Left renal pelvis (tissue), 4 donors: ENCODE measurements at regions not wholly inside any gene's neighbourhood (a gene's known extent, or its start where the extent isn't known, plus 50 kb on each side); places are given as distances from the start of the nearest gene placed in this dataset.
"Not testable (repeated sequence)": the region's sequence is repeated elsewhere in the genome, so short reads cannot be mapped to it uniquely, and the experiment has no call there.

Experiments
- DNase-seq, 4 donors: peaks; one replicate each; pipeline ENCODE4 v3.0.0-alpha.2; 2013; ENCODE audit warnings: low read depth in 4 of 4, low spot score in 3 of 4

- not testable (repeated sequence) for DNase-seq
Measured at GRCh38 chr6:158886346-158886977, 67.3 kb upstream of the EZR start.

- not testable (repeated sequence) for DNase-seq
Measured at GRCh38 chr6:158881884-158882283, 62.7 kb upstream of the EZR start.

- not testable (repeated sequence) for DNase-seq
Measured at GRCh38 chr6:158881276-158881675, 62.1 kb upstream of the EZR start.

- no peak for DNase-seq
Measured at GRCh38 chr6:158879180-158879579, 60.0 kb upstream of the EZR start.

GRCh38 chr6:158877716-158878115 lies 58.5 kb upstream of the EZR start:
- DNase-seq = no peak

- DNase-seq = no peak
Measured at GRCh38 chr6:158876886-158877285, 57.7 kb upstream of the EZR start.

- no peak for DNase-seq
Measured at GRCh38 chr6:158870649-158870957, 51.4 kb upstream of the EZR start.

- DNase-seq = peak in 2 of 4 donors; percentile 72 to 78
Measured at GRCh38 chr6:158869826-158870648, 50.9 kb upstream of the EZR start.

- DNase-seq = peak in 2 of 4 donors; percentile 35 to 83
Measured at GRCh38 chr6:158868890-158869825, 50.0 kb upstream of the EZR start.
